Retinal pigment epithelial cell (primary cell): ENCODE measurements at regions not wholly inside any gene's neighbourhood (a gene's known extent, or its start where the extent isn't known, plus 50 kb on each side); places are given as distances from the start of the nearest gene placed in this dataset.
A peak's percentile ranks its signal among the peaks of the same experiment; 100 is the strongest.
"Not testable (repeated sequence)": the region's sequence is repeated elsewhere in the genome, so short reads cannot be mapped to it uniquely, and the experiment has no call there.

Experiments used
- DNase-seq: peaks from one replicate; pipeline ENCODE4 v3.0.0-alpha.2; 2010; ENCODE audit warnings: low read depth
- H3K4me3 ChIP-seq: 2 replicates; pipeline ENCODE4 v1.5.1; 2011; ENCODE audit warnings: mild to moderate bottlenecking, low read length, control low read depth, moderate library complexity
- TF ChIP-seq, protein P1 (sequence below): conservative IDR thresholded peaks from 2 replicates; pipeline ENCODE4 v1.5.1; 2011; ENCODE audit warnings: low read depth, low read length, control low read depth, inconsistent platforms

DNA sequence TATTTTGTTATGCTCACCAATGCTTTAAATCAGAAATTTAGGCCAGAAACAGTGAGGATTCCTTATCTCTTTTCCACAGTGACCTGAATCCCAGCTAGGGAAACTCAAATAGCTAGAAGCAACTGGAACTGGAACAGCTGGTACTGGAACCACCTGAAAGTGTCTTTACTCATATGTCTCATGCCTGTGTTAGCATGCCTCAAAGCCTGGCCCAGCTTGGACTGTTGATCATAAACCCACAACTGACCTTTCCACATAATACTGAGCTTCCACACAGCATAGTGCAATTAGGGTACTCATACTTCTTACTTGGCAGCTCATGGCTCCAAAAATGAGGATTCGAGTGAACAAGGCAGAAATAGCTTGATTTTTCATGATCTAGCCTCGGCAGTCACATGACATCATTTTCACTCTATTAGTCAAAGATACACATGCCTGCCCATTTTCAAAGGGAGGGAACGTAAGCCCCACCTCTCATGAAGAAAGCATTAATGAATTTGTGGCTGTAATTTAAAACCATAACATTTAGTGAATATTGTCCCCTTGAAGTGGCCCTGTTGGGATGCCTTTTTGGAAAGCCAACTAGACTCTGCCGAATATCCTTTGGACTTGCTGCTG is 80.8 kb upstream of the ACSL1 start:
- TF ChIP-seq, protein P1, sequence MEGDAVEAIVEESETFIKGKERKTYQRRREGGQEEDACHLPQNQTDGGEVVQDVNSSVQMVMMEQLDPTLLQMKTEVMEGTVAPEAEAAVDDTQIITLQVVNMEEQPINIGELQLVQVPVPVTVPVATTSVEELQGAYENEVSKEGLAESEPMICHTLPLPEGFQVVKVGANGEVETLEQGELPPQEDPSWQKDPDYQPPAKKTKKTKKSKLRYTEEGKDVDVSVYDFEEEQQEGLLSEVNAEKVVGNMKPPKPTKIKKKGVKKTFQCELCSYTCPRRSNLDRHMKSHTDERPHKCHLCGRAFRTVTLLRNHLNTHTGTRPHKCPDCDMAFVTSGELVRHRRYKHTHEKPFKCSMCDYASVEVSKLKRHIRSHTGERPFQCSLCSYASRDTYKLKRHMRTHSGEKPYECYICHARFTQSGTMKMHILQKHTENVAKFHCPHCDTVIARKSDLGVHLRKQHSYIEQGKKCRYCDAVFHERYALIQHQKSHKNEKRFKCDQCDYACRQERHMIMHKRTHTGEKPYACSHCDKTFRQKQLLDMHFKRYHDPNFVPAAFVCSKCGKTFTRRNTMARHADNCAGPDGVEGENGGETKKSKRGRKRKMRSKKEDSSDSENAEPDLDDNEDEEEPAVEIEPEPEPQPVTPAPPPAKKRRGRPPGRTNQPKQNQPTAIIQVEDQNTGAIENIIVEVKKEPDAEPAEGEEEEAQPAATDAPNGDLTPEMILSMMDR = no peak
- DNase-seq = no peak
- no peak overlapping the region for H3K4me3 ChIP-seq

DNA sequence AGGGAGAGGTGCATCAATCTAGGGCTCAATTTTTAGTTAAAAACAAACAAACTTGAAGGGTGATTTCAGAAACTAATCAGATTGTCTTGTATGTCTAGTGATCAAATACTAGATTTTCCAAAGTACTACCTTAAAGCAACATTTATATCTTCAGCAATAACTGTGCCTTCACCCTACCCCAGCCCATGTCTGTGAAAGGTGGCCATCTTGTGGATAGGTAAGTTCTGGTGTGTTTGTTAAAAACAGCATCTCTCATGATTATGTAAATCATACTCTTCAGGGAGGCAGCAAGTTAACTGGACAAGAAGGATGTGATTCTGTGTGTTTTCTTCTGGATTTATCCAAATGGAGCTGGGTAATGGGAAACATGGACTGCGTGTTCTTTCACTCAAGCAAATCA is 81.4 kb upstream of the ACSL1 start:
- TF ChIP-seq, protein P1 = no peak
- no peak for DNase-seq

DNA sequence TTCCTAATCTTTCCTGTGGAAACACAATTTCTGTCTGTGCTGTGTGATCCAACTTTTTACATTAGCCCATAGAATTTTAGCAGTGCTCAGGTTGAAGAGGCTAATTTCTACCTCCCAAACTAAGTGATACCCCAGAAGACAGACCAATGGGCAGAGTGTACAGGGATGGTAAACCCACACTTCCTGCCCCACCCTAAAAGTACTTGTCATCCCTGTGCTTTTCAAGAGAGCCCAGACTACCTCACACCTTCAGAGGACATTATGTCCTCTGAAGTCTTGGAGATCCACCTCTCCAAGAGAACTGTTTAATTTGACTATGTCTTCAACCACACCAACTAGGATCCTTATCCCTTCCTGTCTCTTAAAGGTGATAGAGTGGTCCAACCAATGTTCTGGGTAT is 82.0 kb upstream of the ACSL1 start:
- no peak overlapping the region for H3K4me3 ChIP-seq
- TF ChIP-seq, protein P1 = no peak
- no peak for DNase-seq

More for the DNA sequence above, 81.4 kb upstream of the ACSL1 start:
- no peak overlapping the region for H3K4me3 ChIP-seq

DNA sequence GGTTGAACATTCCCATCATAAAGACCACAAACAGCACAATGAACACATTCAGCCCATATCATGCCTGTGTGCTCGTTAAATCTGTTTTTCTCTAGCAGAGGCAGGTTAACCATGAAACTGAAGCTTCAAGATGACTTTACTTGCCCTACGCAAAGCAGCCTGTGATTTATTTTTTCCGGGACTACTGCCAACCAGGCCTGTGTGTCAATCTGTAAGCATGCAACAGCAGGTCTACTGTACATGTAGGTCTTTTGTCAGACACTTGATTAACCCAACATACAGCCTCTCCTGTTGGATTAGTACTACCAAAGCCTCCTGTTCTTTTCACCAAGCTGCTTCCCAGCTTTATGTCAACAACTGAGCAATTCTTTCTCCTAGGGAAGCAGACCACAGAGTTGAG is 85.5 kb upstream of the ACSL1 start:
- H3K4me3 ChIP-seq = no peak overlapping the region
- TF ChIP-seq, protein P1 = no peak
- peak; percentile 62 for DNase-seq

DNA sequence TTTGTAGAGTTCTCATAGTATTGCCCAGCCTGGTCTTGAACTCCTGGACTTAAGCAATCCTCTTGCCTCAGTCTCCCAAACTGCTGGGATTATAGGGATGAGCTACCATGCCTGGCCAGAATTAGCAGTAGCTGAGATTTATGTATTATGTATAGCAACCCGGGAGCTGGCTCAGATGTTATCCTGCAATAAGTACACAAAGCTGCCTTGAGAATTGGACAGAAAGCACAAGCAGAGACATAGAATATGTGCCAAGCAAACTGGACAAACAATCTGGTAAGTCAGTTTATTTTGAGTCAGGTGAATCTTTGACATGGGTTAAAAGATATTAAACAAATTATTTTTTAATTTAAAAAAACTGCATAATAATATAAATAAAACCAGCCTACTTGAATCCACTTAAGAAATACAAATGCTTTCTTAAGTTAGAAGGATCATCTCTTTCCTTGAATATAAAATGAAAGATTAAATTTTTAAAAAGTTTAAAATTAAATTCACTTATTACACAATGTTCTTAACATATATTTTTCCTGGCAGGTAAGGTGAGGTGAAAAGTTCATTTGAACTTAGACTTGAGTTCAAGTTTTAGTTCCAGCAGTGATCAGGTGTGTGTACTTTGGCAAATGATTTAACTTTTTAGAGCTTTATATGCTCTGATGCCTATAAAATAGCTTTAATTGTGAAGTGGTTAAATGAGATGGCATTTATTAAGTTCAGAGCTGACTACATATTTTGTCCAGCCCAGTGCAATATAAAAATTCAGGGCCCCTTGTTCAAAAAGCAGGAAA is 87.8 kb upstream of the ACSL1 start:
- no peak for DNase-seq
- no peak overlapping the region for H3K4me3 ChIP-seq
- TF ChIP-seq, protein P1 = no peak

DNA sequence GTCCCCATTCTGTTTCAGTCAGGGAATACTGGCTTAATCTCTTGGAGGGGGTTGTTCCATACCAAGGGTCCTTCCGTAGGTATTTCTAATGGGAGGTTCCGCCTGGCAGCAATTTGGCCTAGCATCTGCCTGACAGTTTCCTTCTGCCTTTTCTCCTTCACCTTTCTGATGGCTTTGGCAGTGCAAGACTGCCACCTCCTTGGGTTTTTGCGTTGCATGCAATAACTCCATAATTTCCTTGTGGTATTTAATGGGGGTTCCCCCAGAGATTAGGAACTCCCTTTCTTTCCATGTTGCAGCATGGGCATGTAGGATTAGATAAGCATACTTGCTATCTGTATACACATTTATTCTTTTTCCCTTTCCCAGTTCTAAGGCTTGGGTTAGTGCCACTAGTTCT is 93.0 kb upstream of the ACSL1 start:
- H3K4me3 ChIP-seq, DNase-seq: not testable (repeated sequence)

DNA sequence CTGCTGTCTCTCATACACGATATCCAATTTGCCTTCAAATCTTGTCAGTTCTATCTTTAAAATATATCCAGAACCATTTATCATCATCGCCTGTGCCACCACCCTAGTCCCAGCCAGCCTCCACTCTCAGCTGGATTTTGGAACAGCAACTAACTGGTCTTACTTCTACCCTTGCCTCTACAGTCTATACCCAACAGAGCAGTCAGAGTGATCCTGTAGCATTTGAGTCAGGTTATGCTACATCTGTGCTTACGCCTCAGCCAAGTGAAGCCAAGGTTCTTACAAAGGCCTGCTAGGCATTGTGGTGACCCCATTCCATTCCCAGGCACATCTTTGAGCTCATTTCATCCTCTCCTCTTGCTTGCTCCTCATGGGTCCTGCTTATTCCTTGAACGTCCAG is 95.7 kb upstream of the ACSL1 start:
- no peak overlapping the region for H3K4me3 ChIP-seq
- no peak for DNase-seq
- TF ChIP-seq, protein P1 = no peak
